ENCODE measurements at regions not wholly inside any gene's neighbourhood (a gene's known extent, or its start where the extent isn't known, plus 50 kb on each side); places are given as distances from the start of the nearest gene placed in this dataset.

GRCh38 chr13:67867206-67867605 lies 637.1 kb upstream of the PCDH9 start:
- TF ChIP-seq, protein P1, sequence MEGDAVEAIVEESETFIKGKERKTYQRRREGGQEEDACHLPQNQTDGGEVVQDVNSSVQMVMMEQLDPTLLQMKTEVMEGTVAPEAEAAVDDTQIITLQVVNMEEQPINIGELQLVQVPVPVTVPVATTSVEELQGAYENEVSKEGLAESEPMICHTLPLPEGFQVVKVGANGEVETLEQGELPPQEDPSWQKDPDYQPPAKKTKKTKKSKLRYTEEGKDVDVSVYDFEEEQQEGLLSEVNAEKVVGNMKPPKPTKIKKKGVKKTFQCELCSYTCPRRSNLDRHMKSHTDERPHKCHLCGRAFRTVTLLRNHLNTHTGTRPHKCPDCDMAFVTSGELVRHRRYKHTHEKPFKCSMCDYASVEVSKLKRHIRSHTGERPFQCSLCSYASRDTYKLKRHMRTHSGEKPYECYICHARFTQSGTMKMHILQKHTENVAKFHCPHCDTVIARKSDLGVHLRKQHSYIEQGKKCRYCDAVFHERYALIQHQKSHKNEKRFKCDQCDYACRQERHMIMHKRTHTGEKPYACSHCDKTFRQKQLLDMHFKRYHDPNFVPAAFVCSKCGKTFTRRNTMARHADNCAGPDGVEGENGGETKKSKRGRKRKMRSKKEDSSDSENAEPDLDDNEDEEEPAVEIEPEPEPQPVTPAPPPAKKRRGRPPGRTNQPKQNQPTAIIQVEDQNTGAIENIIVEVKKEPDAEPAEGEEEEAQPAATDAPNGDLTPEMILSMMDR (conservative IDR thresholded peaks at IDR 0.05 in 1 of 2, IDR thresholded peaks at IDR 0.05 in 1 of 2; ENCODE audit: low read depth in 1 of 2, low read length in 2 of 2) = no peak
- no peak for TF ChIP-seq EZH2 (IDR thresholded peaks at IDR 0.05; ENCODE audit: low read length, missing control alignments)

All from fibroblast of lung (primary cell).